ENCODE measurements at regions not wholly inside any gene's neighbourhood (a gene's known extent, or its start where the extent isn't known, plus 50 kb on each side); places are given as distances from the start of the nearest gene placed in this dataset.

GRCh38 chr13:103517768-103518102, 451.5 kb upstream of the SLC10A2 start:
- TF ChIP-seq, protein P1, sequence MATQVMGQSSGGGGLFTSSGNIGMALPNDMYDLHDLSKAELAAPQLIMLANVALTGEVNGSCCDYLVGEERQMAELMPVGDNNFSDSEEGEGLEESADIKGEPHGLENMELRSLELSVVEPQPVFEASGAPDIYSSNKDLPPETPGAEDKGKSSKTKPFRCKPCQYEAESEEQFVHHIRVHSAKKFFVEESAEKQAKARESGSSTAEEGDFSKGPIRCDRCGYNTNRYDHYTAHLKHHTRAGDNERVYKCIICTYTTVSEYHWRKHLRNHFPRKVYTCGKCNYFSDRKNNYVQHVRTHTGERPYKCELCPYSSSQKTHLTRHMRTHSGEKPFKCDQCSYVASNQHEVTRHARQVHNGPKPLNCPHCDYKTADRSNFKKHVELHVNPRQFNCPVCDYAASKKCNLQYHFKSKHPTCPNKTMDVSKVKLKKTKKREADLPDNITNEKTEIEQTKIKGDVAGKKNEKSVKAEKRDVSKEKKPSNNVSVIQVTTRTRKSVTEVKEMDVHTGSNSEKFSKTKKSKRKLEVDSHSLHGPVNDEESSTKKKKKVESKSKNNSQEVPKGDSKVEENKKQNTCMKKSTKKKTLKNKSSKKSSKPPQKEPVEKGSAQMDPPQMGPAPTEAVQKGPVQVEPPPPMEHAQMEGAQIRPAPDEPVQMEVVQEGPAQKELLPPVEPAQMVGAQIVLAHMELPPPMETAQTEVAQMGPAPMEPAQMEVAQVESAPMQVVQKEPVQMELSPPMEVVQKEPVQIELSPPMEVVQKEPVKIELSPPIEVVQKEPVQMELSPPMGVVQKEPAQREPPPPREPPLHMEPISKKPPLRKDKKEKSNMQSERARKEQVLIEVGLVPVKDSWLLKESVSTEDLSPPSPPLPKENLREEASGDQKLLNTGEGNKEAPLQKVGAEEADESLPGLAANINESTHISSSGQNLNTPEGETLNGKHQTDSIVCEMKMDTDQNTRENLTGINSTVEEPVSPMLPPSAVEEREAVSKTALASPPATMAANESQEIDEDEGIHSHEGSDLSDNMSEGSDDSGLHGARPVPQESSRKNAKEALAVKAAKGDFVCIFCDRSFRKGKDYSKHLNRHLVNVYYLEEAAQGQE (IDR thresholded peaks at IDR 0.05; ENCODE audit: low read depth), result no peak
- no peak for TF ChIP-seq CTCF (IDR thresholded peaks at IDR 0.05 in 2 of 3, conservative IDR thresholded peaks at IDR 0.05 in 1 of 3; ENCODE audit: borderline replicate concordance in 1 of 3, insufficient read depth in 1 of 3, low read depth in 2 of 3, low read length in 2 of 3)
- no peak for TF ChIP-seq SP1 (IDR thresholded peaks at IDR 0.05; ENCODE audit: low read depth)

Data from HCT116 (cell line).